Breast epithelium (tissue), 3 donors: ENCODE measurements at regions not wholly inside any gene's neighbourhood (a gene's known extent, or its start where the extent isn't known, plus 50 kb on each side); places are given as distances from the start of the nearest gene placed in this dataset.
A peak's percentile ranks its signal among the peaks of the same experiment; 100 is the strongest.

Experiments
- CTCF ChIP-seq, 3 donors: fragments of 450-650 bp; IDR thresholded peaks; one replicate each; pipeline ENCODE4 v1.5.1; 2016 to 2017; ENCODE audit warnings: antibody characterized with exemption in 3 of 3, mild to moderate bottlenecking in 3 of 3, moderate library complexity in 3 of 3
- POLR2A ChIP-seq: fragments of 450-650 bp; IDR thresholded peaks from one replicate; pipeline ENCODE4 v1.6.1; 2016; ENCODE audit warnings: antibody characterized with exemption, mild to moderate bottlenecking, moderate library complexity
- POLR2AphosphoS5 ChIP-seq, 3 donors: sonication (generic); formaldehyde crosslinking; IDR thresholded peaks; one replicate each; pipeline ENCODE4 v1.6.1; 2017; ENCODE audit warnings: antibody characterized with exemption in 3 of 3

- no peak for TF ChIP-seq CTCF (IDR thresholded peaks at IDR 0.05)
- TF ChIP-seq POLR2A, result no peak
- peak in 1 of 3 donors; percentile 42 for TF ChIP-seq POLR2AphosphoS5 (IDR thresholded peaks at IDR 0.05)
Measured at GRCh38 chr1:221217029-221217428, 337.8 kb downstream of the HLX start.
